Middle frontal gyrus (tissue), 1 donor: ENCODE measurements at regions not wholly inside any gene's neighbourhood (a gene's known extent, or its start where the extent isn't known, plus 50 kb on each side); places are given as distances from the start of the nearest gene placed in this dataset.

Experiments used
- DNase-seq: peaks from one replicate; pipeline ENCODE4 v3.0.0-alpha.2; 2015; ENCODE audit warnings: low spot score; ENCODE audit errors: extremely low spot score

GRCh38 chr6:167437888-167438484 is 113.1 kb downstream of the TTLL2 start:
- no peak for DNase-seq

- no peak for DNase-seq
These were observed 116.9 kb downstream of the TTLL2 start for GRCh38 chr6:167441715-167442206.

GRCh38 chr6:167442245-167442644 is 117.4 kb downstream of the TTLL2 start:
- DNase-seq: no peak

- no peak for DNase-seq
These were observed 118.2 kb downstream of the TTLL2 start for GRCh38 chr6:167442796-167443680.

GRCh38 chr6:167444602-167445346 is 119.9 kb downstream of the TTLL2 start:
- no peak for DNase-seq

- DNase-seq: no peak
These were observed 120.7 kb downstream of the TTLL2 start for GRCh38 chr6:167445568-167445967.

GRCh38 chr6:167446046-167446445 is 121.2 kb downstream of the TTLL2 start:
- no peak for DNase-seq

GRCh38 chr6:167446971-167447370 is 122.1 kb downstream of the TTLL2 start:
- DNase-seq: no peak

- no peak for DNase-seq
These were observed 123.5 kb downstream of the TTLL2 start for GRCh38 chr6:167448378-167448777.

- no peak for DNase-seq
These were observed 124.4 kb downstream of the TTLL2 start for GRCh38 chr6:167449094-167449861.

GRCh38 chr6:167450626-167451025 is 125.7 kb downstream of the TTLL2 start:
- no peak for DNase-seq

GRCh38 chr6:167452338-167453081 is 127.6 kb downstream of the TTLL2 start:
- no peak for DNase-seq

- DNase-seq: no peak
These were observed 128.2 kb downstream of the TTLL2 start for GRCh38 chr6:167453082-167453446.

GRCh38 chr6:167454003-167454402 is 129.1 kb downstream of the TTLL2 start:
- no peak for DNase-seq

GRCh38 chr6:167455371-167455770 is 130.5 kb downstream of the TTLL2 start:
- DNase-seq: no peak

- DNase-seq: no peak
These were observed 137.8 kb downstream of the TTLL2 start for GRCh38 chr6:167462514-167463312.

- no peak for DNase-seq
These were observed 139.3 kb downstream of the TTLL2 start for GRCh38 chr6:167464177-167464576.

GRCh38 chr6:167465482-167465881 is 140.6 kb downstream of the TTLL2 start:
- no peak for DNase-seq

GRCh38 chr6:167467282-167467681 is 142.4 kb downstream of the TTLL2 start:
- DNase-seq: no peak
